B cell (primary cell): ENCODE measurements at regions not wholly inside any gene's neighbourhood (a gene's known extent, or its start where the extent isn't known, plus 50 kb on each side); places are given as distances from the start of the nearest gene placed in this dataset. TPM values are rescaled to one million over a fixed set of nuclear protein-coding genes. Genes with fewer than 3 reads are reported as not detected.

ENCODE experiments used
- ATAC-seq: fragments of 200-7000 bp; cut with Tn5 transposase; one replicate; pipeline ENCODE4 v1.10.0; 2021; ENCODE audit warnings: low read depth, mild to moderate bottlenecking, moderate number of reproducible peaks, moderate library complexity
- CTCF ChIA-PET: fragments of 350-600 bp; sonication (Branson Sonifier 250); formaldehyde crosslinking; loops from one replicate; lab custom pipeline; 2021; ENCODE audit warnings: antibody characterized with exemption, inconsistent platforms; lab: Charles Lee
- POLR2A ChIA-PET: fragments of 350-600 bp; sonication (Branson Sonifier 250); formaldehyde crosslinking; loops from one replicate; lab custom pipeline; 2021; ENCODE audit warnings: antibody characterized with exemption; lab: Charles Lee
- DNase-seq: peaks from one replicate; pipeline ENCODE4 v3.0.0; 2013
- H2AFZ ChIP-seq: 2 replicates; pipeline ENCODE4 v1.6.1; 2012; ENCODE audit warnings: mild to moderate bottlenecking, low read depth, low read length; ENCODE audit not compliant: insufficient read depth, poor library complexity, severe bottlenecking
- H3K27ac ChIP-seq, 2 donors: 1 replicate in 1 of 2; 2 replicates in 1 of 2; pipeline ENCODE4 v1.5.1; 2012 to 2013; ENCODE audit warnings: low read length in 2 of 2, mild to moderate bottlenecking in 2 of 2, moderate library complexity in 1 of 2
- H3K27me3 ChIP-seq, 4 experiments: fragments of 200-600 bp in 1 of 4; sonication (generic) in 1 of 4; replicated peaks in 1 of 4; 1 replicate in 2 of 4; 2 replicates in 2 of 4; pipeline versions ENCODE4 v1.6.1 to v1.7.0; 2013 to 2016; ENCODE audit warnings: low read length in 3 of 4, mild to moderate bottlenecking in 2 of 4, mixed read lengths in 1 of 4, moderate library complexity in 1 of 4; ENCODE audit not compliant: insufficient read depth in 4 of 4, control insufficient read depth in 3 of 4; ENCODE audit errors: control extremely low read depth in 1 of 4
- H3K36me3 ChIP-seq, 2 experiments: replicated peaks in 1 of 2; 1 replicate in 1 of 2; 2 replicates in 1 of 2; pipeline versions ENCODE4 v1.6.1 to v1.7.1; 2013; ENCODE audit warnings: low read length in 1 of 2; ENCODE audit not compliant: insufficient read depth in 2 of 2, control insufficient read depth in 1 of 2; ENCODE audit errors: control extremely low read depth in 1 of 2, extremely low read depth in 1 of 2
- H3K4me1 ChIP-seq, 2 donors: fragments of 200-600 bp in 1 of 2; sonication (generic) in 1 of 2; 1 replicate in 1 of 2; 2 replicates in 1 of 2; pipeline versions ENCODE4 v1.5.1 to v1.6.1; 2013 to 2017; ENCODE audit warnings: low read length in 2 of 2; ENCODE audit not compliant: control insufficient read depth in 2 of 2, insufficient read depth in 2 of 2
- H3K4me2 ChIP-seq: replicated peaks from 2 replicates; pipeline ENCODE3; 2012; ENCODE audit warnings: mild to moderate bottlenecking, low read depth, low read length; ENCODE audit not compliant: poor library complexity, severe bottlenecking
- H3K4me3 ChIP-seq, 5 experiments: fragments of 200-600 bp in 1 of 5; sonication (generic) in 1 of 5; 1 replicate in 3 of 5; 2 replicates in 2 of 5; pipeline versions ENCODE4 v1.5.1 to v1.7.0; 2011 to 2016; ENCODE audit warnings: low read length in 4 of 5, mild to moderate bottlenecking in 4 of 5, low read depth in 2 of 5, control low read depth in 1 of 5, moderate library complexity in 1 of 5; ENCODE audit not compliant: insufficient read depth in 1 of 5; ENCODE audit errors: control extremely low read depth in 1 of 5, extremely low read depth in 1 of 5
- H3K79me2 ChIP-seq: fragments of 200-600 bp; sonication (generic); one replicate; pipeline ENCODE4 v1.6.0; 2016; ENCODE audit warnings: low read length; ENCODE audit not compliant: control insufficient read depth, insufficient read depth
- H3K9ac ChIP-seq: fragments of 200-600 bp; sonication (generic); 2 replicates; pipeline ENCODE4 v1.6.1; 2017; ENCODE audit warnings: mild to moderate bottlenecking, low read length, moderate library complexity
- H3K9me3 ChIP-seq, 3 donors: one replicate each; pipeline versions ENCODE4 v1.6.1 to v1.7.1; 2013; ENCODE audit warnings: low read length in 2 of 3; ENCODE audit not compliant: control insufficient read depth in 2 of 3, insufficient read depth in 1 of 3; ENCODE audit errors: control extremely low read depth in 1 of 3
- H4K20me1 ChIP-seq: 2 replicates; pipeline ENCODE4 v1.6.0; 2012; ENCODE audit warnings: mild to moderate bottlenecking, low read length; ENCODE audit not compliant: insufficient read depth, control insufficient read depth, poor library complexity, severe bottlenecking
- H3K27ac Mint-ChIP-seq: one replicate; pipeline ENCODE4 v1.8.0; 2021; ENCODE audit warnings: mixed read lengths
- H3K27me3 Mint-ChIP-seq: one replicate; pipeline ENCODE4 v1.8.0; 2021; ENCODE audit warnings: mixed read lengths
- H3K4me1 Mint-ChIP-seq: one replicate; pipeline ENCODE4 v1.8.0; 2021; ENCODE audit warnings: mixed read lengths
- H3K4me3 Mint-ChIP-seq: one replicate; pipeline ENCODE4 v1.8.0; 2021; ENCODE audit warnings: mixed read lengths
- H3K9me3 Mint-ChIP-seq: one replicate; pipeline ENCODE4 v1.8.0; 2022; ENCODE audit warnings: mixed read lengths; ENCODE audit not compliant: insufficient read depth
- CTCF ChIP-seq: fragments of 200-600 bp; IDR thresholded peaks from one replicate; pipeline ENCODE4 v1.8.0; 2022; ENCODE audit warnings: antibody characterized with exemption, mild to moderate bottlenecking
- EZH2 ChIP-seq: IDR thresholded peaks from 2 replicates; pipeline ENCODE4 v1.6.1; 2012; ENCODE audit warnings: borderline replicate concordance, low read depth, mild to moderate bottlenecking, moderate library complexity, low read length; ENCODE audit not compliant: insufficient read depth, poor library complexity, severe bottlenecking
- WGBS: methylation state at CpG from one replicate; pipeline ENCODE4 v1.1.5; 2013; ENCODE audit warnings: missing lambda C conversion rate; ENCODE audit not compliant: insufficient coverage; 5-methylcytosine and 5-hydroxymethylcytosine counted together
- intact Hi-C: fragments of 100-400 bp; cut with micrococcal nuclease; formaldehyde crosslinking; loops from one replicate; pipeline ENCODE4 v1.10.0; 2022
- small RNA-seq: library from RNA; depleted of rRNA; stranded (forward); fragments of <200 nt; gene quantifications from one replicate; pipeline ENCODE3, GENCODE V24; 2012; ENCODE audit warnings: low replicate concordance, low read depth; ENCODE audit not compliant: insufficient read length

GRCh38 chr16:58789351-58789750 lies 55.2 kb upstream of the GOT2 start:
- ATAC-seq (no peak), DNase-seq (no peak)
- Histone ChIP-seq H3K36me3 (no peaks in the 10 kb centered on the region), H3K4me3 (no peak overlapping the region), H2AFZ (no peak overlapping the region), H3K79me2 (no peaks in the 10 kb centered on the region), H3K27ac (no peak overlapping the region), H3K4me1 (no peaks in the 10 kb centered on the region), H3K9me3 (no peaks in the 10 kb centered on the region), H3K27me3 (no peaks in the 10 kb centered on the region), H4K20me1 (no peaks in the 10 kb centered on the region), H3K9ac (no peak overlapping the region), H3K4me2 (no peak overlapping the region)
- H3K27me3 Mint-ChIP-seq = peaks cover 13% of the 10 kb centered on the region
- peaks cover 5% of the 10 kb centered on the region for H3K9me3 Mint-ChIP-seq
- intact Hi-C loops = no loop called here
- TF ChIP-seq EZH2 (no peak), CTCF (no peak)
- no peak overlapping the region for H3K27ac Mint-ChIP-seq
- ChIA-PET CTCF (no interaction called here), POLR2A (no interaction called here)
- H3K4me3 Mint-ChIP-seq = no peak overlapping the region
- no peaks in the 10 kb centered on the region for H3K4me1 Mint-ChIP-seq
- no CpG with 5 or more reads among the region's 4 CpGs for WGBS

Small RNAs in the stretch of these regions (small RNA-seq; reads per million reads assigned to genes)
- gene AC018554.2 = not detected
- not detected for gene AC092121.1
- not detected for gene RF00017
- not detected for gene RNU4-58P
- not detected for gene RPS27P27
